ENCODE measurements at regions not wholly inside any gene's neighbourhood (a gene's known extent, or its start where the extent isn't known, plus 50 kb on each side); places are given as distances from the start of the nearest gene placed in this dataset.

DNA sequence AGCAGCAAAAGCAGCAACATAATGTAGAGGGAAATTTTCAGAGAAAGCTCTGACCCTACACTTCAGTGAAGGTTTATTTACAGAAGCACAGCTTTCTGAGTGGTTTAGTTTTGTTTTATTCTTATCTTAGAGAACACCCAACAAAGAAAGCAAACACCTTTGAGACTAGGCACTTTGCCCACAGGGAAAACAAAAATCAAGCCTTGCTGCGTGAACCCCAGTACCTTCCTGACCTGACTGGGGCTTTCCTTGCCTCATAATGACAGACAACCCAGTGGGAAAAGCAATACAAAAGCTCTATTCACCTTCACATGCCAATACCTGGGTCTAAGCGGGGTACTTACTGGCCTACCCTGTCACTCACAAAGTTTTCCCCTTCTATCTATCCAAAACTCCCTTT lies 189.8 kb downstream of the HINT1 start:
- TF ChIP-seq, protein P1, sequence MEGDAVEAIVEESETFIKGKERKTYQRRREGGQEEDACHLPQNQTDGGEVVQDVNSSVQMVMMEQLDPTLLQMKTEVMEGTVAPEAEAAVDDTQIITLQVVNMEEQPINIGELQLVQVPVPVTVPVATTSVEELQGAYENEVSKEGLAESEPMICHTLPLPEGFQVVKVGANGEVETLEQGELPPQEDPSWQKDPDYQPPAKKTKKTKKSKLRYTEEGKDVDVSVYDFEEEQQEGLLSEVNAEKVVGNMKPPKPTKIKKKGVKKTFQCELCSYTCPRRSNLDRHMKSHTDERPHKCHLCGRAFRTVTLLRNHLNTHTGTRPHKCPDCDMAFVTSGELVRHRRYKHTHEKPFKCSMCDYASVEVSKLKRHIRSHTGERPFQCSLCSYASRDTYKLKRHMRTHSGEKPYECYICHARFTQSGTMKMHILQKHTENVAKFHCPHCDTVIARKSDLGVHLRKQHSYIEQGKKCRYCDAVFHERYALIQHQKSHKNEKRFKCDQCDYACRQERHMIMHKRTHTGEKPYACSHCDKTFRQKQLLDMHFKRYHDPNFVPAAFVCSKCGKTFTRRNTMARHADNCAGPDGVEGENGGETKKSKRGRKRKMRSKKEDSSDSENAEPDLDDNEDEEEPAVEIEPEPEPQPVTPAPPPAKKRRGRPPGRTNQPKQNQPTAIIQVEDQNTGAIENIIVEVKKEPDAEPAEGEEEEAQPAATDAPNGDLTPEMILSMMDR (IDR thresholded peaks at IDR 0.05) = no peak
- TF ChIP-seq EZH2phosphoT487 (IDR thresholded peaks at IDR 0.05) = no peak

Measured in neural progenitor cell (in vitro differentiated cells).